ENCODE measurements at regions not wholly inside any gene's neighbourhood (a gene's known extent, or its start where the extent isn't known, plus 50 kb on each side); places are given as distances from the start of the nearest gene placed in this dataset.

- H3K4me3 ChIP-seq, result no peak overlapping the region
Measured at GRCh38 chr18:60585670-60586069, 213.1 kb upstream of the MC4R start.

DNA sequence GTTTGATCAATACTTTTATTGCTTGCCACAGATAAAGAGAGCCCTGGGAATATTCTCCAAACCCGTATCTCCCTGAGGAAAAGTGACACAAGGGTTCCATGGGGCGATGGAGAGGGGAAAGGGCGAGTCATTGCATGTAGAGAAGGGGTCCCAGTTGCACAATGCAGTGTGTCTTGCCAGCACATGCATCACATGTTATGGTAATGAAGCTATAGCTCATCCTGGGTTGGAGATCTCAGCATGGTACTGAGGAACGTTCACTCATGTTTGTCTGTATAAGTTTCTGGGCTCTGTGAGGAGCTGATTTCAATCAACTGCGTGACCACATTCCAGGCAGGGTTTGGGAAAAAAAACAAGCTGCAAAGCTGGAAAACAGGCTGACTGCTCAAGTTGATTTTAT is 220.7 kb upstream of the MC4R start:
- no peak overlapping the region for H3K4me3 ChIP-seq
- ChIA-PET POLR2A (no interaction called here), CTCF (no interaction called here)
- H3K4me2 ChIP-seq, result no peak overlapping the region
- no peak for FAIRE-seq
- DNase-seq (ENCODE audit: low read depth in 1 of 2, low spot score in 1 of 2), result no peak
- TF ChIP-seq HOXB13 (CRISPR knock-in tag; IDR thresholded peaks at IDR 0.05; ENCODE audit: low read depth), result no peak
- no peak for TF ChIP-seq BHLHE40 (IDR thresholded peaks at IDR 0.05; ENCODE audit: low read depth, low read length)
- TF ChIP-seq RARB (CRISPR knock-in tag; IDR thresholded peaks at IDR 0.05), result no peak
- TF ChIP-seq FOSL2 (IDR thresholded peaks at IDR 0.05), result no peak
- TF ChIP-seq FOSL2 (CRISPR knock-in tag; IDR thresholded peaks at IDR 0.05), result no peak
- TF ChIP-seq, protein P1, sequence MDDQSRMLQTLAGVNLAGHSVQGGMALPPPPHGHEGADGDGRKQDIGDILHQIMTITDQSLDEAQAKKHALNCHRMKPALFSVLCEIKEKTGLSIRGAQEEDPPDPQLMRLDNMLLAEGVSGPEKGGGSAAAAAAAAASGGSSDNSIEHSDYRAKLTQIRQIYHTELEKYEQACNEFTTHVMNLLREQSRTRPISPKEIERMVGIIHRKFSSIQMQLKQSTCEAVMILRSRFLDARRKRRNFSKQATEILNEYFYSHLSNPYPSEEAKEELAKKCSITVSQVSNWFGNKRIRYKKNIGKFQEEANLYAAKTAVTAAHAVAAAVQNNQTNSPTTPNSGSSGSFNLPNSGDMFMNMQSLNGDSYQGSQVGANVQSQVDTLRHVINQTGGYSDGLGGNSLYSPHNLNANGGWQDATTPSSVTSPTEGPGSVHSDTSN (IDR thresholded peaks at IDR 0.05), result no peak
- no peak for TF ChIP-seq MAFK (IDR thresholded peaks at IDR 0.05; ENCODE audit: partially characterized antibody)
- no peak for TF ChIP-seq CBX8 (IDR thresholded peaks at IDR 0.05)
- no peak for TF ChIP-seq ZSCAN20 (CRISPR knock-in tag; IDR thresholded peaks at IDR 0.05)
- TF ChIP-seq HEYL (CRISPR knock-in tag; IDR thresholded peaks at IDR 0.05), result no peak
- TF ChIP-seq HDAC2 (IDR thresholded peaks at IDR 0.05), result no peak
- TF ChIP-seq, protein P2, sequence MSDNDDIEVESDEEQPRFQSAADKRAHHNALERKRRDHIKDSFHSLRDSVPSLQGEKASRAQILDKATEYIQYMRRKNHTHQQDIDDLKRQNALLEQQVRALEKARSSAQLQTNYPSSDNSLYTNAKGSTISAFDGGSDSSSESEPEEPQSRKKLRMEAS (IDR thresholded peaks at IDR 0.05), result no peak
- TF ChIP-seq, protein P3, sequence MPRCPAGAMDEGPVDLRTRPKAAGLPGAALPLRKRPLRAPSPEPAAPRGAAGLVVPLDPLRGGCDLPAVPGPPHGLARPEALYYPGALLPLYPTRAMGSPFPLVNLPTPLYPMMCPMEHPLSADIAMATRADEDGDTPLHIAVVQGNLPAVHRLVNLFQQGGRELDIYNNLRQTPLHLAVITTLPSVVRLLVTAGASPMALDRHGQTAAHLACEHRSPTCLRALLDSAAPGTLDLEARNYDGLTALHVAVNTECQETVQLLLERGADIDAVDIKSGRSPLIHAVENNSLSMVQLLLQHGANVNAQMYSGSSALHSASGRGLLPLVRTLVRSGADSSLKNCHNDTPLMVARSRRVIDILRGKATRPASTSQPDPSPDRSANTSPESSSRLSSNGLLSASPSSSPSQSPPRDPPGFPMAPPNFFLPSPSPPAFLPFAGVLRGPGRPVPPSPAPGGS (IDR thresholded peaks at IDR 0.05), result no peak
- TF ChIP-seq, protein P4, sequence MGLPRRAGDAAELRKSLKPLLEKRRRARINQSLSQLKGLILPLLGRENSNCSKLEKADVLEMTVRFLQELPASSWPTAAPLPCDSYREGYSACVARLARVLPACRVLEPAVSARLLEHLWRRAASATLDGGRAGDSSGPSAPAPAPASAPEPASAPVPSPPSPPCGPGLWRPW (IDR thresholded peaks at IDR 0.05), result no peak
- no peak for TF ChIP-seq CHD2 (IDR thresholded peaks at IDR 0.05; ENCODE audit: low read length, partially characterized antibody)
- no peak for TF ChIP-seq JUNB (IDR thresholded peaks at IDR 0.05)
- TF ChIP-seq E2F6 (IDR thresholded peaks at IDR 0.05; ENCODE audit: borderline replicate concordance, low read depth), result no peak
- TF ChIP-seq SREBF2 (IDR thresholded peaks at IDR 0.05), result no peak
- no peak for TF ChIP-seq KDM1A (IDR thresholded peaks at IDR 0.05; ENCODE audit: low read depth)
- no peak for TF ChIP-seq CBX2 (IDR thresholded peaks at IDR 0.05; ENCODE audit: borderline replicate concordance, low read depth)
- no peak overlapping the region for H3K27ac ChIP-seq
- 2% methylated on average over 5 of the region's 5 CpGs for WGBS (ENCODE audit: missing lambda C conversion rate)
- no peaks in the 10 kb centered on the region for H3K4me1 ChIP-seq
- ATAC-seq, result no peak
- H3K9me3 ChIP-seq, result no peaks in the 10 kb centered on the region

More at GRCh38 chr18:60585670-60586069, 213.1 kb upstream of the MC4R start:
- FAIRE-seq (no peak), DNase-seq (ENCODE audit: low read depth in 1 of 2, low spot score in 1 of 2) (no peak), ATAC-seq (no peak)
- Histone ChIP-seq H3K9me3 (no peaks in the 10 kb centered on the region), H3K27ac (no peak overlapping the region), H3K4me2 (no peak overlapping the region), H3K4me1 (no peaks in the 10 kb centered on the region)
- ChIA-PET POLR2A (no interaction called here), CTCF (no interaction called here)
- TF ChIP-seq CHD4 (IDR thresholded peaks at IDR 0.05; ENCODE audit: borderline replicate concordance), result no peak
- no peak for TF ChIP-seq CBX2 (IDR thresholded peaks at IDR 0.05; ENCODE audit: borderline replicate concordance, low read depth)
- TF ChIP-seq EHF (CRISPR knock-in tag; IDR thresholded peaks at IDR 0.05), result no peak
- TF ChIP-seq HOXA7 (CRISPR knock-in tag; IDR thresholded peaks at IDR 0.05), result no peak
- TF ChIP-seq, protein P2 (IDR thresholded peaks at IDR 0.05), result no peak
- no peak for TF ChIP-seq CHD2 (IDR thresholded peaks at IDR 0.05; ENCODE audit: low read length, partially characterized antibody)
- no peak for TF ChIP-seq NR3C1 (IDR thresholded peaks at IDR 0.05)
- TF ChIP-seq KDM1A (IDR thresholded peaks at IDR 0.05; ENCODE audit: low read depth), result no peak
- no peak for TF ChIP-seq RARB (CRISPR knock-in tag; IDR thresholded peaks at IDR 0.05)
- no peak for TF ChIP-seq HEYL (CRISPR knock-in tag; IDR thresholded peaks at IDR 0.05)
- TF ChIP-seq POLR2A (IDR thresholded peaks at IDR 0.05; ENCODE audit: low read length), result no peak
- no peak for TF ChIP-seq ZC3H11A (IDR thresholded peaks at IDR 0.05)
